ENCODE measurements at regions not wholly inside any gene's neighbourhood (a gene's known extent, or its start where the extent isn't known, plus 50 kb on each side); places are given as distances from the start of the nearest gene placed in this dataset.

DNA sequence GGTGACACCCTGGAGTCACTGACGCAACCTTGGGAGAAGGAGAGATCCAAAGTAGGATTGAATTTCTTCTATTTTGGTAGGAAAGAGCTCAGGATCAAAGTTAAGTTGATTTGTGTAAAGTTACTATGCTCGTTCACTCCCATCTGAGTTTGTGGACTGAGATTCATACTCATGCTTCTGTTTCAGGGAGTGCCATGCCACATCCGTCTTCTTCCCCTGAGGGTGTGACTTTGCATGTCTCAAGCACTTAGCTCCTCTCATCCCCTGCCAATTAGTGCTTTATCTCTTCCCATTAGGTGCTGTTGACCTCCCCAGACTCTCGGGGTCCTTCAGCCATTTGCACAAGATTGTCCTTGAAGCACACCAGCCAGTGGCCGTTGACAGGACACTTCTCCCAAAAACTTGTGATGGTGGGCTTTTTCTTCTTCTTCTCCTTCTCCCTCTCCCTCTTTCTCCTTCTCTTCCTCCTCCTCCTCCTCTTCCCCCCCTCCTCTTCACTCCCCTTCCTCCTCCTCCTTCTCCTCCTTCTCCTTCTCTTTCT, 232.2 kb upstream of the KLF4 start:
- no peaks in the 10 kb centered on the region for H3K36me3 Mint-ChIP-seq (ENCODE audit: insufficient read depth, unreplicated experiment)
- CTCF ChIA-PET = interaction anchor here (0.6 kb wide), 1 partner anchor 63 kb away, joined by 3 read pairs; no protein-coding TSS in a partner anchor
- TF ChIP-seq, protein P1, sequence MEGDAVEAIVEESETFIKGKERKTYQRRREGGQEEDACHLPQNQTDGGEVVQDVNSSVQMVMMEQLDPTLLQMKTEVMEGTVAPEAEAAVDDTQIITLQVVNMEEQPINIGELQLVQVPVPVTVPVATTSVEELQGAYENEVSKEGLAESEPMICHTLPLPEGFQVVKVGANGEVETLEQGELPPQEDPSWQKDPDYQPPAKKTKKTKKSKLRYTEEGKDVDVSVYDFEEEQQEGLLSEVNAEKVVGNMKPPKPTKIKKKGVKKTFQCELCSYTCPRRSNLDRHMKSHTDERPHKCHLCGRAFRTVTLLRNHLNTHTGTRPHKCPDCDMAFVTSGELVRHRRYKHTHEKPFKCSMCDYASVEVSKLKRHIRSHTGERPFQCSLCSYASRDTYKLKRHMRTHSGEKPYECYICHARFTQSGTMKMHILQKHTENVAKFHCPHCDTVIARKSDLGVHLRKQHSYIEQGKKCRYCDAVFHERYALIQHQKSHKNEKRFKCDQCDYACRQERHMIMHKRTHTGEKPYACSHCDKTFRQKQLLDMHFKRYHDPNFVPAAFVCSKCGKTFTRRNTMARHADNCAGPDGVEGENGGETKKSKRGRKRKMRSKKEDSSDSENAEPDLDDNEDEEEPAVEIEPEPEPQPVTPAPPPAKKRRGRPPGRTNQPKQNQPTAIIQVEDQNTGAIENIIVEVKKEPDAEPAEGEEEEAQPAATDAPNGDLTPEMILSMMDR (IDR thresholded peaks at IDR 0.05; ENCODE audit: unreplicated experiment) = no peak
- POLR2A ChIA-PET = interaction anchor here (0.5 kb wide), 1 partner anchor 530 kb away, joined by 3 read pairs; no protein-coding TSS in a partner anchor
- no TSS peak for BruUV-seq (replicated peaks)
- H3K4me1 Mint-ChIP-seq (ENCODE audit: insufficient read depth, unreplicated experiment) = peaks cover 8% of the 10 kb centered on the region
- no peak overlapping the region for H3K27ac Mint-ChIP-seq (ENCODE audit: low read depth, unreplicated experiment)
- peaks cover 2% of the 10 kb centered on the region for H3K9me3 Mint-ChIP-seq (ENCODE audit: unreplicated experiment)
- no peak for DNase-seq (ENCODE audit: unreplicated experiment)
- no peaks in the 10 kb centered on the region for H3K27me3 Mint-ChIP-seq (ENCODE audit: insufficient read depth, unreplicated experiment)
- H3K4me3 Mint-ChIP-seq (ENCODE audit: unreplicated experiment) = no peak overlapping the region
- intact Hi-C loops (cut with micrococcal nuclease) = no loop called here

DNA sequence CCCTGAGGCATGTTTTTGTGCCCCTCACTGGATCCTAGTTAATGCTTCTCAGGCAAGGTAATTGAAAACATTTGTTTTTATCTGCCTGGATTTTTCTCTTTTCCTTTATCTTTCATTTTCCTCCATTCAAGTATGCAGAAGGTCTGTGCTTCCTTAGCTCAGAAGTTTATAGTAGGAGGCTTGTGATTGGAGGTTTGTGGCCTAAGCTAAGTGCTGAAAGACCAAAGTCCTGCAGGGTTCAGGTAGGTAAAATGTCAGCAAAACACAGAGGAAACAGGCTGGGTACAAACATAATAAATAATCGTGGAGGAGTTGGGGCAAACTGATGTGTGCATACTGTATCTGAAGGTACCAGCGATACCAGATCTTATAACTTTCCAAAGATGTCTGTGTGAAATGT, 230.9 kb upstream of the KLF4 start:
- BruUV-seq (replicated peaks) = no TSS peak
- DNase-seq (ENCODE audit: unreplicated experiment) = no peak
- CTCF ChIA-PET = interaction anchor here (0.5 kb wide), 1 partner anchor 123 kb away, joined by 3 read pairs; no protein-coding TSS in a partner anchor
- TF ChIP-seq, protein P1 (IDR thresholded peaks at IDR 0.05; ENCODE audit: unreplicated experiment) = no peak
- intact Hi-C loops (cut with micrococcal nuclease) = no loop called here
- POLR2A ChIA-PET = no interaction called here
- peaks cover 7% of the 10 kb centered on the region for H3K4me1 Mint-ChIP-seq (ENCODE audit: insufficient read depth, unreplicated experiment)
- H3K9me3 Mint-ChIP-seq (ENCODE audit: unreplicated experiment) = no peaks in the 10 kb centered on the region
- H3K36me3 Mint-ChIP-seq (ENCODE audit: insufficient read depth, unreplicated experiment) = no peaks in the 10 kb centered on the region
- H3K4me3 Mint-ChIP-seq (ENCODE audit: unreplicated experiment) = no peak overlapping the region
- H3K27me3 Mint-ChIP-seq (ENCODE audit: insufficient read depth, unreplicated experiment) = no peaks in the 10 kb centered on the region
- H3K27ac Mint-ChIP-seq (ENCODE audit: low read depth, unreplicated experiment) = no peak overlapping the region

DNA sequence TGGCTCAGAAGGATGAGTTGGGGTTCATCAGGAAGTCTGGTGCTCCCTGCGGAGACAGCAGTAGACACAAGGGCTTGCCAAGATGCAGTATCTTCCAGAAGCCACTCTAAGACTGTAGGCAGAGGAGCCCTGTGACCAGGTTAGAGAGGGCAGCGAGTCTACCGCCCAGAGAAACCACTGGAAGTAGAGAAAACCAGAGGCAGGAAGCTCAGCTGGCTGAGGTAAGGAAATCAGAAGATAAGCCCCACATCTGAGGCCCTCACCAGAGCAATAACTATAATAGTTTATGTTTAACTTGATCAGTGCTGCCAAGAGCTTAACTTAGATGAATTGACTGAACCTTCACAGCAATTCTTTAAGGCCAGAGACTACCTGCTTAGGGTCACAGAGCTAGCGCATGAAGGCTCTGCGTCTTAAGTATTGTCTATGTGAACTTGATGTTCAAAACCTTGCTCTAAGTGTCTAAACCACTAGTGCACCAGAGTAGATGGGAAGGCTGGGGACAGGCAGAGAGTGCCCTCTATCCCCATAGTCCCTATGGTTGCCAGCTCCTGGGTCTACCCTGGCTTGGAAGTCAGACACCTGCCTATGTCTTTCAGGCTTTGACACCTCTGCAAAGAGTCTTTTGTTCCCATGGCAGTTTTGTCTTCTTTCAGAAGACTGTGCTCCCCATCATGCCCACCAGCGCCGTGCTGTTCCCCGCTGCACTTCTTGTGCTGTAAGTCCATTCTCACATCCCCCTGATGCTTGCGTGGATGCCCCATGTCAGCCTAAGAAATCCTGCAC, 228.2 kb upstream of the KLF4 start:
- H3K27me3 Mint-ChIP-seq (ENCODE audit: insufficient read depth, unreplicated experiment) = no peaks in the 10 kb centered on the region
- TF ChIP-seq, protein P1 (IDR thresholded peaks at IDR 0.05; ENCODE audit: unreplicated experiment) = no peak
- ChIA-PET POLR2A (interaction anchor here (1.3 kb wide), 1 partner anchor 15 kb away, joined by 3 read pairs; no protein-coding TSS in a partner anchor), CTCF (interaction anchor here (0.6 kb wide), 2 partner anchors 225 to 561 kb away, joined by 3 to 4 read pairs; no protein-coding TSS in a partner anchor)
- no peak overlapping the region for H3K27ac Mint-ChIP-seq (ENCODE audit: low read depth, unreplicated experiment)
- intact Hi-C loops (cut with micrococcal nuclease) = no loop called here
- no peak overlapping the region for H3K4me3 Mint-ChIP-seq (ENCODE audit: unreplicated experiment)
- no peaks in the 10 kb centered on the region for H3K9me3 Mint-ChIP-seq (ENCODE audit: unreplicated experiment)
- H3K4me1 Mint-ChIP-seq (ENCODE audit: insufficient read depth, unreplicated experiment) = peaks cover 12% of the 10 kb centered on the region
- H3K36me3 Mint-ChIP-seq (ENCODE audit: insufficient read depth, unreplicated experiment) = no peaks in the 10 kb centered on the region
- DNase-seq (ENCODE audit: unreplicated experiment) = no peak
- BruUV-seq (replicated peaks) = no TSS peak

DNA sequence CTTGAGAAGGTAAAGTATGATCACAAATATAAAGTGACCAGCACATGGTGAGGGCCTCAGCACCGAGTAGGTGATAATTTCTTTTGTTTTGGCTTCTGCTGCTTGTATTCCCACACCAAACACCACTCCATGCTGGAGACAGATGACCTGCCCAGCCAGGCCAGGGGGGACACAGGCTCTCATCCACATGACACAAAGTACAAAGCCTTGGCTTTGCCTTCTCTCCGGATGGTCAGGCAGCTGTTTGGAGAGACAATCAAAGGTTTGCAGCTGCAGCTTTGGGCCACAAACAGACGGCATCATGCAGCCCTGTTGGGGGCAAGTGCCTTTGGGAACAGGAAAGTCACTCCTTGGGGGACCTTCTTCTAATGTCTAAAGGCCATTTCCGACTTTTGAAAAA, 226.2 kb upstream of the KLF4 start:
- DNase-seq (ENCODE audit: unreplicated experiment) = no peak
- intact Hi-C loops (cut with micrococcal nuclease) = no loop called here
- H3K4me1 Mint-ChIP-seq (ENCODE audit: insufficient read depth, unreplicated experiment) = peaks cover 25% of the 10 kb centered on the region
- ChIA-PET POLR2A (no interaction called here), CTCF (interaction anchor here (0.9 kb wide), 1 partner anchor 1045 kb away, joined by 3 read pairs; no protein-coding TSS in a partner anchor)
- H3K27ac Mint-ChIP-seq (ENCODE audit: low read depth, unreplicated experiment) = no peak overlapping the region
- TF ChIP-seq, protein P1 (IDR thresholded peaks at IDR 0.05; ENCODE audit: unreplicated experiment) = no peak
- BruUV-seq (replicated peaks) = no TSS peak
- no peaks in the 10 kb centered on the region for H3K9me3 Mint-ChIP-seq (ENCODE audit: unreplicated experiment)
- H3K36me3 Mint-ChIP-seq (ENCODE audit: insufficient read depth, unreplicated experiment) = no peaks in the 10 kb centered on the region
- H3K27me3 Mint-ChIP-seq (ENCODE audit: insufficient read depth, unreplicated experiment) = no peaks in the 10 kb centered on the region
- no peak overlapping the region for H3K4me3 Mint-ChIP-seq (ENCODE audit: unreplicated experiment)
